H1 (cell line): ENCODE measurements at regions not wholly inside any gene's neighbourhood (a gene's known extent, or its start where the extent isn't known, plus 50 kb on each side); places are given as distances from the start of the nearest gene placed in this dataset.

Experiments
- CTCF ChIA-PET: fragments of 300-600 bp; sonication (Branson Sonifier 250); formaldehyde crosslinking; loops from one replicate; lab custom pipeline; 2021; ENCODE audit not compliant: partially characterized antibody; lab: Charles Lee
- POLR2A ChIA-PET: fragments of 300-600 bp; sonication (Branson Sonifier 250); formaldehyde crosslinking; loops from one replicate; lab custom pipeline; 2021; ENCODE audit warnings: inconsistent platforms; ENCODE audit not compliant: partially characterized antibody; lab: Charles Lee
- DNase-seq, 2 experiments: peaks; one replicate each; pipeline versions ENCODE4 v3.0.0 to v3.0.0-alpha.2; 2010 to 2022; ENCODE audit warnings: low spot score in 2 of 2, low read depth in 1 of 2, mixed read lengths in 1 of 2
- FAIRE-seq: peaks from 2 replicates; lab custom pipeline; 2011; peaks lifted over from hg19 to GRCh38; lab: Jason Lieb, UNC
- H2AFZ ChIP-seq: 2 replicates; pipeline ENCODE4 v1.8.1; 2012; ENCODE audit warnings: low read length, inconsistent platforms
- H2AK5ac ChIP-seq: 2 replicates; pipeline ENCODE4 v1.6.1; 2013; ENCODE audit warnings: low read depth, low read length
- H2BK120ac ChIP-seq: replicated peaks from 2 replicates; pipeline ENCODE3; 2013; ENCODE audit warnings: low read depth, low read length, inconsistent platforms
- H2BK12ac ChIP-seq: 2 replicates; pipeline ENCODE4 v1.6.1; 2013; ENCODE audit warnings: low read depth, low read length
- H2BK15ac ChIP-seq: 2 replicates; pipeline ENCODE4 v1.6.1; 2013; ENCODE audit warnings: low read length
- H2BK20ac ChIP-seq: 2 replicates; pipeline ENCODE4 v1.6.1; 2013; ENCODE audit warnings: low read length
- H2BK5ac ChIP-seq: 2 replicates; pipeline ENCODE4 v1.6.1; 2013; ENCODE audit warnings: low read depth, low read length
- H3K14ac ChIP-seq: 2 replicates; pipeline ENCODE4 v1.6.1; 2013; ENCODE audit warnings: inconsistent platforms; ENCODE audit not compliant: insufficient read length
- H3K18ac ChIP-seq: 2 replicates; pipeline ENCODE4 v1.6.1; 2013; ENCODE audit warnings: low read length; ENCODE audit errors: extremely low read depth
- H3K23ac ChIP-seq: 2 replicates; pipeline ENCODE4 v1.6.1; 2013; ENCODE audit warnings: inconsistent platforms; ENCODE audit not compliant: insufficient read length
- H3K23me2 ChIP-seq: 2 replicates; pipeline ENCODE4 v1.6.1; 2013; ENCODE audit warnings: low read depth, low read length
- H3K27ac ChIP-seq: 2 replicates; pipeline ENCODE4 v1.6.1; 2011; ENCODE audit warnings: low read depth, low read length, inconsistent platforms
- H3K27me3 ChIP-seq, 4 experiments: replicated peaks in 1 of 4; 1 replicate in 1 of 4; 2 replicates in 3 of 4; pipeline versions ENCODE4 v1.6.1 to v1.8.1; 2011 to 2013; ENCODE audit warnings: low read length in 3 of 4, mild to moderate bottlenecking in 3 of 4, inconsistent platforms in 2 of 4, mixed read lengths in 2 of 4, moderate library complexity in 1 of 4; ENCODE audit not compliant: control insufficient read depth in 3 of 4, insufficient read depth in 3 of 4; ENCODE audit errors: extremely low read depth in 1 of 4
- H3K36me3 ChIP-seq, 4 experiments: 2 replicates each; pipeline versions ENCODE4 v1.6.1 to v1.8.1; 2011 to 2013; ENCODE audit warnings: mild to moderate bottlenecking in 4 of 4, low read length in 3 of 4, moderate library complexity in 2 of 4, control low read depth in 1 of 4, inconsistent platforms in 1 of 4; ENCODE audit not compliant: insufficient read depth in 4 of 4, control insufficient read depth in 2 of 4
- H3K4ac ChIP-seq: replicated peaks from 2 replicates; pipeline ENCODE3; 2013; ENCODE audit warnings: low read length, low read depth, mixed read lengths, inconsistent platforms; ENCODE audit not compliant: insufficient read length
- H3K4me1 ChIP-seq, 4 experiments: replicated peaks in 1 of 4; 1 replicate in 1 of 4; 2 replicates in 3 of 4; pipeline versions ENCODE4 v1.6.1 to v1.8.1; 2011 to 2013; ENCODE audit warnings: low read length in 3 of 4, inconsistent platforms in 2 of 4, mixed read lengths in 1 of 4; ENCODE audit not compliant: insufficient read depth in 4 of 4, control insufficient read depth in 3 of 4
- H3K4me2 ChIP-seq, 2 experiments: 2 replicates each; pipeline versions ENCODE4 v1.6.1 to v1.8.1; 2011 to 2013; ENCODE audit warnings: low read depth in 2 of 2, low read length in 2 of 2, control low read depth in 1 of 2, inconsistent platforms in 1 of 2, mild to moderate bottlenecking in 1 of 2; ENCODE audit not compliant: insufficient read depth in 1 of 2
- H3K4me3 ChIP-seq, 4 experiments: fragments of 200-600, 300-600 bp in 1 of 4; sonication (generic), shearing (Covaris generic), sonication (Bioruptor Twin) in 1 of 4; 2 replicates each; pipeline versions ENCODE4 v1.5.1 to v1.8.1; 2011 to 2016; ENCODE audit warnings: low read length in 4 of 4, low read depth in 3 of 4, control low read depth in 2 of 4, inconsistent platforms in 2 of 4, mild to moderate bottlenecking in 2 of 4, mixed read lengths in 1 of 4, moderate library complexity in 1 of 4; ENCODE audit not compliant: insufficient read depth in 2 of 4; ENCODE audit errors: extremely low read depth in 1 of 4
- H3K56ac ChIP-seq: replicated peaks from 2 replicates; pipeline ENCODE3; 2013; ENCODE audit warnings: low read depth, mild to moderate bottlenecking, mixed read lengths, low read length, inconsistent platforms; ENCODE audit not compliant: insufficient read length
- H3K79me1 ChIP-seq: 2 replicates; pipeline ENCODE4 v1.6.1; 2013; ENCODE audit warnings: low read depth, low read length, control low read depth
- H3K79me2 ChIP-seq, 2 experiments: 2 replicates each; pipeline versions ENCODE4 v1.6.1 to v1.8.1; 2012 to 2013; ENCODE audit warnings: low read length in 2 of 2, mild to moderate bottlenecking in 2 of 2, inconsistent platforms in 1 of 2; ENCODE audit not compliant: insufficient read depth in 2 of 2, control insufficient read depth in 1 of 2
- H3K9ac ChIP-seq, 4 experiments: replicated peaks in 1 of 4; 1 replicate in 1 of 4; 2 replicates in 3 of 4; pipeline versions ENCODE4 v1.6.1 to v1.8.1; 2011 to 2013; ENCODE audit warnings: low read depth in 3 of 4, low read length in 3 of 4, control low read depth in 2 of 4, mild to moderate bottlenecking in 2 of 4, moderate library complexity in 2 of 4, inconsistent platforms in 1 of 4; ENCODE audit errors: extremely low read depth in 1 of 4
- H3K9me3 ChIP-seq, 2 experiments: 2 replicates each; pipeline versions ENCODE4 v1.6.1 to v1.8.1; 2012 to 2013; ENCODE audit warnings: mild to moderate bottlenecking in 2 of 2, moderate library complexity in 2 of 2, control low read depth in 1 of 2, inconsistent platforms in 1 of 2, low read depth in 1 of 2, low read length in 1 of 2, mixed read lengths in 1 of 2; ENCODE audit not compliant: insufficient read depth in 2 of 2
- H4K20me1 ChIP-seq, 2 experiments: replicated peaks in 1 of 2; 2 replicates each; pipeline versions ENCODE3 to v1.8.1; 2011 to 2013; ENCODE audit warnings: inconsistent platforms in 2 of 2, low read length in 2 of 2, mild to moderate bottlenecking in 1 of 2; ENCODE audit not compliant: insufficient read depth in 2 of 2, control insufficient read depth in 1 of 2
- H4K5ac ChIP-seq: 2 replicates; pipeline ENCODE4 v1.6.1; 2013; ENCODE audit warnings: low read length, low read depth, mixed read lengths, inconsistent platforms; ENCODE audit not compliant: insufficient read length
- H4K8ac ChIP-seq: 2 replicates; pipeline ENCODE4 v1.8.0; 2013; ENCODE audit warnings: mild to moderate bottlenecking, moderate library complexity, low read length, inconsistent platforms; ENCODE audit not compliant: insufficient read depth; ENCODE audit errors: extremely low read depth
- H4K91ac ChIP-seq: replicated peaks from 2 replicates; pipeline ENCODE3; 2013; ENCODE audit warnings: low read length, mixed read lengths, inconsistent platforms; ENCODE audit not compliant: insufficient read length
- ASH2L ChIP-seq: fragments of 200-600, 300-600 bp; sonication (generic); IDR thresholded peaks from one replicate; pipeline ENCODE4 v1.7.1; 2017; ENCODE audit warnings: low read length
- BCL11A ChIP-seq, 2 experiments: IDR thresholded peaks; one replicate each; pipeline ENCODE4 v1.6.1; 2011; ENCODE audit warnings: low read depth in 2 of 2, low read length in 2 of 2, mild to moderate bottlenecking in 2 of 2
- CBX8 ChIP-seq: fragments of 300-800, 300-1000 bp; sonication (generic); IDR thresholded peaks from 2 replicates; pipeline ENCODE4 v1.7.1; 2016; ENCODE audit warnings: low read depth, low read length, borderline replicate concordance
- CTBP2 ChIP-seq: IDR thresholded peaks from 2 replicates; pipeline ENCODE4 v1.7.0; 2011; ENCODE audit warnings: borderline replicate concordance, mild to moderate bottlenecking, moderate library complexity, mixed read lengths, low read length; ENCODE audit not compliant: insufficient read depth, insufficient read length
- FOSL1 ChIP-seq: IDR thresholded peaks from 2 replicates; pipeline ENCODE4 v1.6.1; 2011; ENCODE audit warnings: mild to moderate bottlenecking, low read depth, low read length, moderate library complexity; ENCODE audit not compliant: insufficient read depth
- GABPA ChIP-seq: IDR thresholded peaks from 2 replicates; pipeline ENCODE4 v1.6.1; 2011; ENCODE audit warnings: mild to moderate bottlenecking, low read length, moderate library complexity, borderline replicate concordance; ENCODE audit not compliant: insufficient read depth
- JUN ChIP-seq: IDR thresholded peaks from 2 replicates; pipeline ENCODE4 v1.6.1; 2011; ENCODE audit warnings: low read depth, mild to moderate bottlenecking, improper control_type of control experiment, low read length
- POU5F1 ChIP-seq: IDR thresholded peaks from 2 replicates; pipeline ENCODE4 v1.6.1; 2011; ENCODE audit warnings: low read depth, mild to moderate bottlenecking, low read length, moderate library complexity
- SIN3A ChIP-seq, 2 experiments: IDR thresholded peaks in 1 of 2; conservative IDR thresholded peaks in 1 of 2; 2 replicates each; pipeline ENCODE4 v1.6.1; 2011 to 2012; ENCODE audit warnings: low read length in 2 of 2, improper control_type of control experiment in 1 of 2, low read depth in 1 of 2, mild to moderate bottlenecking in 1 of 2
- SIX5 ChIP-seq: IDR thresholded peaks from 2 replicates; pipeline ENCODE4 v1.6.1; 2011; ENCODE audit warnings: mild to moderate bottlenecking, low read depth, low read length
- SRF ChIP-seq: IDR thresholded peaks from 2 replicates; pipeline ENCODE4 v1.6.1; 2011; ENCODE audit warnings: mild to moderate bottlenecking, low read depth, low read length, moderate library complexity
- TAF1 ChIP-seq: IDR thresholded peaks from 2 replicates; pipeline ENCODE4 v1.6.1; 2011; ENCODE audit warnings: mild to moderate bottlenecking, low read depth, low read length
- USF2 ChIP-seq: IDR thresholded peaks from 2 replicates; pipeline ENCODE4 v1.6.1; 2011; ENCODE audit warnings: low read length, improper control_type of control experiment
- WGBS, 2 experiments: shearing (Covaris generic) in 1 of 2; methylation state at CpG; one replicate each; pipeline versions ENCODE4 v1.1.6 to v1.1.7; 2013 to 2015; ENCODE audit warnings: low lambda C conversion rate in 2 of 2, mixed read lengths in 2 of 2, inconsistent platforms in 1 of 2, low coverage in 1 of 2, missing lambda C conversion rate in 1 of 2; ENCODE audit not compliant: insufficient replicate concordance in 2 of 2, insufficient coverage in 1 of 2, insufficient read length in 1 of 2; ENCODE audit errors: extremely low coverage in 1 of 2, missing lambda C conversion rate in 1 of 2; 5-methylcytosine and 5-hydroxymethylcytosine counted together

GRCh38 chr10:128817636-128818035 lies 649.4 kb upstream of the MGMT start:
- CTCF ChIA-PET, result no interaction called here
- H3K18ac ChIP-seq, result no peak overlapping the region
- no peaks in the 10 kb centered on the region for H3K27me3 ChIP-seq
- POLR2A ChIA-PET, result no interaction called here
- WGBS, 2 experiments, result 100% methylated on average over 2 of the region's 2 CpGs; no CpG with 5 or more reads in 1 of the 2 experiments
- no peak overlapping the region for H2BK5ac ChIP-seq
- no peak for TF ChIP-seq SIN3A (conservative IDR thresholded peaks at IDR 0.05 in 1 of 2, IDR thresholded peaks at IDR 0.05 in 1 of 2; ENCODE audit: low read depth in 1 of 2, low read length in 2 of 2)
- TF ChIP-seq CBX8, result no peak
- TF ChIP-seq FOSL1, result no peak
- no peak for TF ChIP-seq SIX5
- TF ChIP-seq POU5F1, result no peak
- TF ChIP-seq GABPA, result no peak
- TF ChIP-seq ASH2L, result no peak
- TF ChIP-seq CTBP2, result no peak
- TF ChIP-seq JUN, result no peak
- TF ChIP-seq USF2, result no peak
- TF ChIP-seq TAF1, result no peak
- no peak for TF ChIP-seq SRF
- TF ChIP-seq BCL11A (IDR thresholded peaks at IDR 0.05; ENCODE audit: low read depth in 2 of 2, low read length in 2 of 2), result no peak
- H4K91ac ChIP-seq, result no peak overlapping the region
- no peak overlapping the region for H3K56ac ChIP-seq
- H2BK12ac ChIP-seq, result no peak overlapping the region
- H3K4ac ChIP-seq, result no peak overlapping the region
- no peak overlapping the region for H3K23ac ChIP-seq
- no peak overlapping the region for H3K4me3 ChIP-seq
- H2BK20ac ChIP-seq, result no peak overlapping the region
- H2AFZ ChIP-seq, result no peak overlapping the region
- peaks cover 7% of the 10 kb centered on the region; the same call in 1 of the 2 replicates for H3K23me2 ChIP-seq
- DNase-seq (peak in 1 of 2 experiments; percentile 29), FAIRE-seq (no peak)
- no peak overlapping the region for H3K9ac ChIP-seq
- no peak overlapping the region; the same call in 1 of the 2 replicates for H4K8ac ChIP-seq
- no peak overlapping the region for H2BK15ac ChIP-seq
- H3K4me1 ChIP-seq, result no peaks in the 10 kb centered on the region
- H3K14ac ChIP-seq, result no peak overlapping the region
- no peaks in the 10 kb centered on the region for H3K9me3 ChIP-seq
- H4K5ac ChIP-seq, result no peak overlapping the region
- no peak overlapping the region for H2BK120ac ChIP-seq
- H4K20me1 ChIP-seq, result no peaks in the 10 kb centered on the region
- H3K36me3 ChIP-seq, result no peaks in the 10 kb centered on the region
- no peak overlapping the region for H3K27ac ChIP-seq
- H3K4me2 ChIP-seq, result no peak overlapping the region
- H3K79me1 ChIP-seq, result no peaks in the 10 kb centered on the region
- no peak overlapping the region for H2AK5ac ChIP-seq
- no peaks in the 10 kb centered on the region for H3K79me2 ChIP-seq
